Left lung (tissue), 4 donors: ENCODE measurements at regions not wholly inside any gene's neighbourhood (a gene's known extent, or its start where the extent isn't known, plus 50 kb on each side); places are given as distances from the start of the nearest gene placed in this dataset.
A peak's percentile ranks its signal among the peaks of the same experiment; 100 is the strongest.

Source experiments
- ATAC-seq: fragments of 200-7000 bp; cut with Tn5 transposase; one replicate; pipeline ENCODE4 v1.9.1; 2020; ENCODE audit warnings: moderate library complexity
- DNase-seq, 4 donors: peaks; one replicate each; pipeline ENCODE4 v3.0.0-alpha.2; 2013 to 2020
- H3K27ac ChIP-seq, 2 donors: fragments of 200-600 bp; sonication (generic) in 1 of 2; one replicate each; pipeline versions ENCODE4 v1.5.0 to v1.8.0; 2020 to 2021
- H3K27me3 ChIP-seq, 2 donors: fragments of 200-600 bp; sonication (generic) in 1 of 2; one replicate each; pipeline versions ENCODE4 v1.5.0 to v1.8.0; 2020 to 2021
- H3K36me3 ChIP-seq, 2 donors: fragments of 200-600 bp; sonication (generic) in 1 of 2; one replicate each; pipeline versions ENCODE4 v1.5.0 to v1.8.0; 2020 to 2021
- H3K4me1 ChIP-seq, 2 donors: fragments of 200-600 bp; one replicate each; pipeline ENCODE4 v1.8.0; 2021
- H3K4me3 ChIP-seq, 2 donors: fragments of 200-600 bp; sonication (generic) in 1 of 2; one replicate each; pipeline versions ENCODE4 v1.5.0 to v1.8.0; 2020 to 2021; ENCODE audit warnings: mild to moderate bottlenecking in 1 of 2
- H3K9me3 ChIP-seq, 2 donors: fragments of 200-600 bp; sonication (generic) in 1 of 2; one replicate each; pipeline versions ENCODE4 v1.5.0 to v1.8.0; 2020 to 2021
- CTCF ChIP-seq, 2 donors: fragments of 200-600 bp; sonication (generic) in 1 of 2; IDR thresholded peaks; one replicate each; pipeline versions ENCODE4 v1.5.0 to v1.8.0; 2021; ENCODE audit warnings: antibody characterized with exemption in 2 of 2
- intact Hi-C, 2 donors: fragments of 100-400 bp; cut with DNase I; formaldehyde crosslinking; loops; one replicate each; pipeline versions ENCODE4 v1.11.2 to v1.14.2; 2022
- donor health status: DM: no; HTN: yes; CAD: no.
- donor health status: DM: no; HTN: no; CAD: no.

GRCh38 chr7:22942191-22942590 is 71.7 kb downstream of the HYCC1 start:
- intact Hi-C loops = no loop called here
- no peaks in the 10 kb centered on the region for H3K27me3 ChIP-seq
- no peaks in the 10 kb centered on the region for H3K4me1 ChIP-seq
- TF ChIP-seq CTCF (IDR thresholded peaks at IDR 0.05) = no peak
- no peak overlapping the region for H3K27ac ChIP-seq
- H3K4me3 ChIP-seq = no peak overlapping the region
- peaks cover 0 to 13% of the 10 kb centered on the region in 2 donors for H3K36me3 ChIP-seq
- ATAC-seq (no peak), DNase-seq (no peak)
- no peaks in the 10 kb centered on the region for H3K9me3 ChIP-seq

- Histone ChIP-seq H3K27ac (no peak overlapping the region), H3K9me3 (no peaks in the 10 kb centered on the region), H3K36me3 (peaks cover 0 to 6% of the 10 kb centered on the region in 2 donors), H3K4me1 (no peaks in the 10 kb centered on the region), H3K27me3 (no peaks in the 10 kb centered on the region), H3K4me3 (no peak overlapping the region)
- peak; percentile 75 for ATAC-seq
- TF ChIP-seq CTCF (IDR thresholded peaks at IDR 0.05) = no peak
- intact Hi-C loops = no loop called here
- no peak for DNase-seq
Measured at GRCh38 chr7:22939842-22940241, 74.1 kb downstream of the HYCC1 start.

DNA sequence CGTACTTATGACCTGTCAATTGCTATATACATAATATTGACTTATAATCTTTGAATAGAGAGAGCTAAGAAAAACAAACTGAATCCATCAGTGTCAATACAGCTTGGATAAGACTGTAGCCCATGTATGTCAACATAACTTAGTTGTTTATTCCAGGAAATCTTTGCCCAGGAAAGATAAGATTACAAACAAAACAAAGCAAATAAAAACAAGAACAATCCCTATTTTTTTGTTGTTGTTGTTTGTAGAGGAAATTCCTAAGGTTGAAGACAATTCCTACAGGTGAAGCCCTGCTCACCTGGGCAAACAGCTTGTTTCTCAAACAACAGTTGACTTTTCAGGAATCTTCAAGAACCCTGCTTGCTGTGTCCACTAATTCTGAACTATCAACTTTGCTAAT is 76.0 kb downstream of the HYCC1 start:
- intact Hi-C loops = no loop called here
- no peak for DNase-seq
- peaks cover 0 to 6% of the 10 kb centered on the region in 2 donors for H3K36me3 ChIP-seq
- no peak for TF ChIP-seq CTCF (IDR thresholded peaks at IDR 0.05)
- H3K9me3 ChIP-seq = no peaks in the 10 kb centered on the region
- no peaks in the 10 kb centered on the region for H3K27me3 ChIP-seq
- peaks cover 0 to 4% of the 10 kb centered on the region in 2 donors for H3K4me1 ChIP-seq
- H3K27ac ChIP-seq = no peak overlapping the region
- H3K4me3 ChIP-seq = no peak overlapping the region
- ATAC-seq = no peak

- TF ChIP-seq CTCF (IDR thresholded peaks at IDR 0.05) = no peak
- Histone ChIP-seq H3K27ac (no peak overlapping the region), H3K4me1 (peaks cover 0 to 4% of the 10 kb centered on the region in 2 donors), H3K9me3 (no peaks in the 10 kb centered on the region), H3K4me3 (no peak overlapping the region), H3K27me3 (no peaks in the 10 kb centered on the region), H3K36me3 (peaks cover 0 to 6% of the 10 kb centered on the region in 2 donors)
- no peak for ATAC-seq
- intact Hi-C loops = no loop called here
- DNase-seq = no peak
Measured at GRCh38 chr7:22936246-22936645, 77.7 kb downstream of the HYCC1 start.

DNA sequence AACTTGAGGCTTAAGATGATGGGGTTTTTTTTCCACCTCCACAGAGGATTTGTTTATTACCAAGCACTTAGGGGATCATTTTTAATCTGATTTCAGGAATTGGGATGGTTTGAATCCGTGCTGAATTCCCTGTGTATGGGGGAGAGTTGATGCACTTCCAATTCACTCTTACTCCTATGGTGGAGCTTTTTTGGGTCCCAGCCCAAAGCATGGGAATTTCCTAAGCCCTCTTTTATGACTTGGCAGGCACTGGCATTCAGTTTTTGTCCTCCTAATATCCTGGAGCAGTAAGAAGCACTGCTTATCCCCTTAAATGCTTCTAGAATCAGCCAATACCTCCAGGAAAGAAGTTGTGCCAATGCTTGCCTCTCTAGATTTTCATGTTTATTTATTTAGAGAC is 78.7 kb downstream of the HYCC1 start:
- peaks cover 0 to 5% of the 10 kb centered on the region in 2 donors for H3K9me3 ChIP-seq
- TF ChIP-seq CTCF (IDR thresholded peaks at IDR 0.05) = no peak
- DNase-seq (no peak), ATAC-seq (no peak)
- no peaks in the 10 kb centered on the region for H3K27me3 ChIP-seq
- intact Hi-C loops = no loop called here
- no peaks in the 10 kb centered on the region for H3K36me3 ChIP-seq
- no peak overlapping the region for H3K4me3 ChIP-seq
- H3K4me1 ChIP-seq = peaks cover 0 to 4% of the 10 kb centered on the region in 2 donors
- H3K27ac ChIP-seq = no peak overlapping the region
